ENCODE measurements at regions not wholly inside any gene's neighbourhood (a gene's known extent, or its start where the extent isn't known, plus 50 kb on each side); places are given as distances from the start of the nearest gene placed in this dataset.

- Histone ChIP-seq H3K4me1 (ENCODE audit: control insufficient read depth, insufficient read depth, low read length) (no peaks in the 10 kb centered on the region), H3K79me1 (ENCODE audit: low read depth in 1 of 2, low read length in 2 of 2) (no peaks in the 10 kb centered on the region), H2BK20ac (ENCODE audit: low read depth, low read length) (no peak overlapping the region), H4K8ac (ENCODE audit: low read depth in 2 of 2, low read length in 2 of 2) (no peak overlapping the region), H3K23ac (ENCODE audit: low read depth, low read length) (no peak overlapping the region), H3K4me3 (ENCODE audit: insufficient read depth, low read depth, low read length) (no peak overlapping the region), H3K14ac (replicated peaks; ENCODE audit: low read depth, low read length) (no peak overlapping the region), H3K4me2 (ENCODE audit: low read depth, low read length) (no peak overlapping the region), H3K4ac (ENCODE audit: low read depth, low read length) (no peak overlapping the region), H3K9me1 (ENCODE audit: insufficient read depth, low read length) (no peaks in the 10 kb centered on the region), H2BK120ac (ENCODE audit: low read depth, low read length) (no peak overlapping the region), H4K91ac (ENCODE audit: insufficient read depth, low read depth, low read length) (no peak overlapping the region), H3K9ac (ENCODE audit: low read depth, low read length) (no peak overlapping the region), H3K18ac (ENCODE audit: low read depth, low read length) (no peak overlapping the region), H4K5ac (ENCODE audit: low read depth, low read length) (no peak overlapping the region), H3K36me3 (ENCODE audit: control insufficient read depth, insufficient read depth, low read length) (no peaks in the 10 kb centered on the region), H2BK15ac (ENCODE audit: low read depth, low read length) (no peak overlapping the region), H2AK5ac (ENCODE audit: low read depth, low read length) (no peak overlapping the region), H3K27me3 (ENCODE audit: control insufficient read depth, insufficient read depth, low read length) (no peaks in the 10 kb centered on the region), H2AK9ac (replicated peaks; ENCODE audit: low read depth, low read length, poor library complexity) (no peak overlapping the region), H2AFZ (replicated peaks; ENCODE audit: low read length, poor library complexity) (no peak overlapping the region), H3K56ac (ENCODE audit: extremely low read depth, insufficient read depth, low read length) (no peak overlapping the region), H3K27ac (ENCODE audit: insufficient read depth, low read length) (no peak overlapping the region), H2BK5ac (ENCODE audit: low read depth, low read length, poor library complexity, severe bottlenecking) (no peak overlapping the region), H4K20me1 (ENCODE audit: insufficient read depth, low read length) (no peaks in the 10 kb centered on the region), H3K9me3 (ENCODE audit: control insufficient read depth, insufficient read depth, low read length) (no peaks in the 10 kb centered on the region)
- TF ChIP-seq CTCF (conservative IDR thresholded peaks at IDR 0.05; ENCODE audit: low read depth, low read length) (no peak), NFE2L2 (IDR thresholded peaks at IDR 0.05; ENCODE audit: low read depth, low read length) (no peak), SMC3 (IDR thresholded peaks at IDR 0.05; ENCODE audit: low read depth, low read length) (no peak), MXI1 (IDR thresholded peaks at IDR 0.05; ENCODE audit: borderline replicate concordance, low read depth, low read length) (no peak), RAD21 (IDR thresholded peaks at IDR 0.05; ENCODE audit: low read length) (no peak), BHLHE40 (IDR thresholded peaks at IDR 0.05; ENCODE audit: low read depth, low read length) (no peak), MAFK (IDR thresholded peaks at IDR 0.05; ENCODE audit: low read depth, low read length) (no peak), RFX5 (IDR thresholded peaks at IDR 0.05; ENCODE audit: low read depth, low read length) (no peak), CHD1 (IDR thresholded peaks at IDR 0.05; ENCODE audit: low read depth, low read length) (no peak), USF2 (IDR thresholded peaks at IDR 0.05; ENCODE audit: low read depth, low read length) (no peak), FOS (IDR thresholded peaks at IDR 0.05; ENCODE audit: low read depth, low read length) (no peak), MAZ (IDR thresholded peaks at IDR 0.05; ENCODE audit: borderline replicate concordance, low read depth, low read length) (no peak), CEBPB (IDR thresholded peaks at IDR 0.05; ENCODE audit: low read depth, low read length) (no peak), RCOR1 (IDR thresholded peaks at IDR 0.05; ENCODE audit: insufficient replicate concordance, low read length) (no peak), ELK1 (IDR thresholded peaks at IDR 0.05; ENCODE audit: borderline replicate concordance, low read depth, low read length) (no peak)
- BruUV-seq (replicated peaks): no TSS peak
- ChIA-PET POLR2A (ENCODE audit: unreplicated experiment) (no interaction called here), CTCF (no interaction called here)
- dilution Hi-C loops (cut with HindIII; ENCODE audit: low sequenced_read_pairs, unreplicated experiment): no loop called here
- intact Hi-C loops (cut with micrococcal nuclease): no loop called here
- ATAC-seq (ENCODE audit: low read depth): no peak
- no peak for DNase-seq
- in situ Hi-C loops (cut with MboI; ENCODE audit: low sequenced_read_pairs): no loop called here
These were observed 504.1 kb downstream of the RPL10L start for GRCh38 chr14:46147452-46147851.
